OCI-LY7 (cell line): ENCODE measurements at regions not wholly inside any gene's neighbourhood (a gene's known extent, or its start where the extent isn't known, plus 50 kb on each side); places are given as distances from the start of the nearest gene placed in this dataset.

Source experiments
- BruUV-seq: library from RNA; stranded (reverse); fragments of 400-500 nt; replicated peaks from 2 replicates; lab custom pipeline; 2021; lab: Mats Ljungman, UMichigan
- CTCF ChIA-PET: fragments of 300-600 bp; sonication (Branson Sonifier 250); formaldehyde crosslinking; loops from one replicate; lab custom pipeline; 2022; ENCODE audit warnings: antibody characterized with exemption; ENCODE audit not compliant: unreplicated experiment; lab: Charles Lee
- POLR2A ChIA-PET: fragments of 300-600 bp; sonication (Branson Sonifier 250); formaldehyde crosslinking; loops from one replicate; lab custom pipeline; 2022; ENCODE audit warnings: antibody characterized with exemption; lab: Charles Lee
- DNase-seq: peaks from one replicate; pipeline ENCODE4 v3.0.0-alpha.2; 2015; ENCODE audit warnings: low spot score
- H2AFZ ChIP-seq: fragments of 200-600 bp; sonication (generic), shearing (Covaris generic); 2 replicates; pipeline ENCODE4 v1.6.1; 2014; ENCODE audit warnings: mild to moderate bottlenecking, antibody characterized with exemption, low read length, moderate library complexity
- H3K27ac ChIP-seq: fragments of 200-600 bp; sonication (generic); 2 replicates; pipeline ENCODE4 v1.5.1; 2014; ENCODE audit warnings: mixed run types, low read depth, mild to moderate bottlenecking, moderate library complexity, low read length, inconsistent platforms; ENCODE audit not compliant: poor library complexity, severe bottlenecking
- H3K36me3 ChIP-seq: fragments of 200-600 bp; sonication (generic); 2 replicates; pipeline ENCODE4 v1.6.1; 2014; ENCODE audit warnings: mild to moderate bottlenecking, antibody characterized with exemption, low read length, moderate library complexity, mixed read lengths; ENCODE audit not compliant: insufficient read depth
- H3K4me1 ChIP-seq: fragments of 200-600 bp; sonication (generic); 2 replicates; pipeline ENCODE4 v1.5.1; 2014; ENCODE audit warnings: mild to moderate bottlenecking, low read length; ENCODE audit not compliant: insufficient read depth, poor library complexity, severe bottlenecking
- H3K4me2 ChIP-seq: fragments of 200-600 bp; sonication (generic); 2 replicates; pipeline ENCODE4 v1.6.1; 2014; ENCODE audit warnings: mild to moderate bottlenecking, low read length
- H3K4me3 ChIP-seq: fragments of 200-600 bp; sonication (generic); 2 replicates; pipeline ENCODE4 v1.5.1; 2014; ENCODE audit warnings: mild to moderate bottlenecking, low read depth, low read length; ENCODE audit not compliant: poor library complexity, severe bottlenecking
- H3K79me2 ChIP-seq: fragments of 200-600 bp; sonication (generic); 2 replicates; pipeline ENCODE4 v1.6.1; 2016; ENCODE audit warnings: low read depth, mild to moderate bottlenecking, low read length, moderate library complexity, mixed read lengths; ENCODE audit not compliant: insufficient read depth
- H3K9me2 ChIP-seq: fragments of 200-600 bp; sonication (generic); 2 replicates; pipeline ENCODE4 v1.6.1; 2016; ENCODE audit warnings: mild to moderate bottlenecking, low read length, mixed read lengths; ENCODE audit not compliant: insufficient read depth
- H3K9me3 ChIP-seq: fragments of 200-600 bp; sonication (generic); 2 replicates; pipeline ENCODE4 v1.6.1; 2014; ENCODE audit warnings: mild to moderate bottlenecking, mixed run types, low read length, mixed read lengths
- H4K20me1 ChIP-seq: fragments of 200-600 bp; sonication (generic); 2 replicates; pipeline ENCODE4 v1.6.1; 2014; ENCODE audit warnings: mild to moderate bottlenecking, antibody characterized with exemption, low read length, moderate library complexity, mixed read lengths; ENCODE audit not compliant: insufficient read depth
- CTCF ChIP-seq: fragments of 200-600 bp; sonication (generic); conservative IDR thresholded peaks from 2 replicates; pipeline ENCODE4 v1.5.1; 2014; ENCODE audit warnings: mild to moderate bottlenecking, antibody characterized with exemption, low read length, moderate library complexity, mixed read lengths
- EZH2phosphoT487 ChIP-seq: fragments of 200-600 bp; sonication (generic); IDR thresholded peaks from 2 replicates; pipeline ENCODE4 v1.6.1; 2018; ENCODE audit warnings: low read depth, borderline replicate concordance, mild to moderate bottlenecking, mixed run types, antibody characterized with exemption, low read length, moderate library complexity, mixed read lengths
- intact Hi-C: fragments of 100-400 bp; cut with micrococcal nuclease; formaldehyde crosslinking; loops from one replicate; pipeline ENCODE4 v1.10.0; 2022; ENCODE audit not compliant: unreplicated experiment

- Histone ChIP-seq H3K4me2 (no peak overlapping the region), H3K27ac (no peak overlapping the region), H3K79me2 (no peaks in the 10 kb centered on the region), H3K9me2 (no peaks in the 10 kb centered on the region), H3K9me3 (no peaks in the 10 kb centered on the region), H3K4me1 (no peaks in the 10 kb centered on the region), H2AFZ (no peak overlapping the region), H4K20me1 (no peaks in the 10 kb centered on the region), H3K36me3 (no peaks in the 10 kb centered on the region), H3K4me3 (no peak overlapping the region)
- TF ChIP-seq CTCF = no peak
- no peak for TF ChIP-seq EZH2phosphoT487
- intact Hi-C loops = no loop called here
- POLR2A ChIA-PET = no interaction called here
- no peak for DNase-seq
- BruUV-seq = no TSS peak
- CTCF ChIA-PET = no interaction called here
These were observed 61.2 kb upstream of the FAM222A start for GRCh38 chr12:109652233-109652976.

- intact Hi-C loops = no loop called here
- DNase-seq = no peak
- TF ChIP-seq CTCF (no peak), EZH2phosphoT487 (no peak)
- no peak overlapping the region for H2AFZ ChIP-seq
- BruUV-seq = no TSS peak
- H3K9me3 ChIP-seq = no peaks in the 10 kb centered on the region
- CTCF ChIA-PET = no interaction called here
- H3K79me2 ChIP-seq = no peaks in the 10 kb centered on the region
- H3K27ac ChIP-seq = no peak overlapping the region
- no peaks in the 10 kb centered on the region for H4K20me1 ChIP-seq
- no peaks in the 10 kb centered on the region for H3K36me3 ChIP-seq
- H3K4me3 ChIP-seq = no peak overlapping the region
- POLR2A ChIA-PET = no interaction called here
- H3K9me2 ChIP-seq = no peaks in the 10 kb centered on the region
- no peaks in the 10 kb centered on the region for H3K4me1 ChIP-seq
- no peak overlapping the region for H3K4me2 ChIP-seq
These were observed 60.7 kb upstream of the FAM222A start for GRCh38 chr12:109652977-109653264.

- H3K4me1 ChIP-seq = no peaks in the 10 kb centered on the region
- no peak for DNase-seq
- H4K20me1 ChIP-seq = no peaks in the 10 kb centered on the region
- ChIA-PET POLR2A (no interaction called here), CTCF (no interaction called here)
- H3K36me3 ChIP-seq = no peaks in the 10 kb centered on the region
- no peak overlapping the region for H3K4me2 ChIP-seq
- no peak overlapping the region for H3K4me3 ChIP-seq
- no peaks in the 10 kb centered on the region for H3K9me2 ChIP-seq
- H3K79me2 ChIP-seq = no peaks in the 10 kb centered on the region
- TF ChIP-seq EZH2phosphoT487 (no peak), CTCF (no peak)
- no peak overlapping the region for H3K27ac ChIP-seq
- H2AFZ ChIP-seq = no peak overlapping the region
- H3K9me3 ChIP-seq = no peaks in the 10 kb centered on the region
- no TSS peak for BruUV-seq
- intact Hi-C loops = no loop called here
These were observed 59.7 kb upstream of the FAM222A start for GRCh38 chr12:109653890-109654289.
